ENCODE measurements at regions not wholly inside any gene's neighbourhood (a gene's known extent, or its start where the extent isn't known, plus 50 kb on each side); places are given as distances from the start of the nearest gene placed in this dataset.
A peak's percentile ranks its signal among the peaks of the same experiment; 100 is the strongest.

DNA sequence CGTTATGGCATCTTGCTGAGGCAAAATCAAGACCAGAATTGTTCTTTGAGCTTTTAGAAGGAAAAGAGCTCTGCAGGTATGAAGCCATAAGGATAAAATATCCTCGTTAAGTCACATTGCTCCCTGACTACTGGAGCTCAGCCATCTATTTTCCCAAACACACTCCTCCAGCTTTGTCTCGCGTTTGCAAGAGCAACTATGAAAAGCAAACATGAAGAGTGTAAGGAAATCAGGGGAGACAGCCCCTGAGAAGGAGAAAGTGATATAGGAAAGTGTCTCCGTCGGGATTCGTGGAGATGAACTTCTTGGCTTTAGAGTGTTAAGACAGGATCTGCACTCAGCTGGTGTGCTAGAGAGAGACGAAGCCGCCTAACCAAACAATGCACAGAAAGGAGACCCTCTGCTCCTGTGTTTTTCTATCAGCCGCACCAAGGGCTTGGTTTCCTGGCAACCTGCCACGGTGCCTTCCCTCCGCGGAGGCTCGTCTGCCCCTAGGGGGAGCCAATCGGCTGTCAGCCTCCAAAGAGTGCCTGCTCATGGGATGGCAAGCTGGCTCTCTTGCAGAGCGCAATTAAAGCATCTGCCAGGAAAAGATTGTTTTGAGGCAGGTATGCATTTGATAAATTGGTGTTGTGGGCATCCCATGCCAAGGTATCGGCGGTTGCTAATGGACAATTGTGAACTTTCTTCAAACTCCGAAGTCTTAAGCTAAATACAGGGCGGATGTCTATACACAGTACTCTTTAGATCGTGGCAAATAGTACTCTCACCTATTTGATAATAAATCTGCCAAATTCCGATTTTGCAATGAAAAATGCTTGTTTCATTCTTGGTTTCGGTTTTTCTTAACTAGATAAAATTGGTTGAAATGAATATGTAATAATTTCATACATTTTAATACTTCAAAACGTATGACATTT, 603.2 kb downstream of the RNF144B start:
- Histone ChIP-seq H3K9me3 (ENCODE audit: control insufficient read depth, insufficient read depth, low read length) (no peaks in the 10 kb centered on the region), H3K27ac (ENCODE audit: low read depth, low read length) (no peak overlapping the region), H3K79me2 (ENCODE audit: control insufficient read depth, low read length) (no peaks in the 10 kb centered on the region), H3K4me3 (ENCODE audit: low read length) (no peak overlapping the region), H3K27me3 (ENCODE audit: control insufficient read depth, low read length) (peaks cover 14% of the 10 kb centered on the region), H3F3A (ENCODE audit: control insufficient read depth, insufficient read depth) (no peaks in the 10 kb centered on the region), H3K9me2 (replicated peaks; ENCODE audit: control insufficient read depth, low read length) (no peaks in the 10 kb centered on the region), H3K36me3 (ENCODE audit: control insufficient read depth, low read length) (no peaks in the 10 kb centered on the region), H4K20me1 (ENCODE audit: control insufficient read depth, insufficient read depth, low read depth, low read length) (no peaks in the 10 kb centered on the region), H3K4me2 (ENCODE audit: low read length) (no peak overlapping the region), H3K4me1 (ENCODE audit: control insufficient read depth, low read length) (no peaks in the 10 kb centered on the region)
- no peak for TF ChIP-seq EZH2phosphoT487 (IDR thresholded peaks at IDR 0.05; ENCODE audit: borderline replicate concordance, low read length)
- TF ChIP-seq, protein P1, sequence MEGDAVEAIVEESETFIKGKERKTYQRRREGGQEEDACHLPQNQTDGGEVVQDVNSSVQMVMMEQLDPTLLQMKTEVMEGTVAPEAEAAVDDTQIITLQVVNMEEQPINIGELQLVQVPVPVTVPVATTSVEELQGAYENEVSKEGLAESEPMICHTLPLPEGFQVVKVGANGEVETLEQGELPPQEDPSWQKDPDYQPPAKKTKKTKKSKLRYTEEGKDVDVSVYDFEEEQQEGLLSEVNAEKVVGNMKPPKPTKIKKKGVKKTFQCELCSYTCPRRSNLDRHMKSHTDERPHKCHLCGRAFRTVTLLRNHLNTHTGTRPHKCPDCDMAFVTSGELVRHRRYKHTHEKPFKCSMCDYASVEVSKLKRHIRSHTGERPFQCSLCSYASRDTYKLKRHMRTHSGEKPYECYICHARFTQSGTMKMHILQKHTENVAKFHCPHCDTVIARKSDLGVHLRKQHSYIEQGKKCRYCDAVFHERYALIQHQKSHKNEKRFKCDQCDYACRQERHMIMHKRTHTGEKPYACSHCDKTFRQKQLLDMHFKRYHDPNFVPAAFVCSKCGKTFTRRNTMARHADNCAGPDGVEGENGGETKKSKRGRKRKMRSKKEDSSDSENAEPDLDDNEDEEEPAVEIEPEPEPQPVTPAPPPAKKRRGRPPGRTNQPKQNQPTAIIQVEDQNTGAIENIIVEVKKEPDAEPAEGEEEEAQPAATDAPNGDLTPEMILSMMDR (IDR thresholded peaks at IDR 0.05; ENCODE audit: low read depth, low read length, poor library complexity, severe bottlenecking), result peak; percentile 87

GRCh38 chr6:18997375-18997826, 610.3 kb downstream of the RNF144B start:
- Histone ChIP-seq H3K9me2 (replicated peaks; ENCODE audit: control insufficient read depth, low read length) (no peaks in the 10 kb centered on the region), H3K36me3 (ENCODE audit: control insufficient read depth, low read length) (no peaks in the 10 kb centered on the region), H3K27ac (ENCODE audit: low read depth, low read length) (no peak overlapping the region), H3K4me3 (ENCODE audit: low read length) (no peak overlapping the region), H3K27me3 (ENCODE audit: control insufficient read depth, low read length) (0 out of 2 replicates have a peak, but pooled peaks cover 4% of the 10 kb centered on the region), H3K79me2 (ENCODE audit: control insufficient read depth, low read length) (no peaks in the 10 kb centered on the region), H3F3A (ENCODE audit: control insufficient read depth, insufficient read depth) (no peaks in the 10 kb centered on the region), H3K4me2 (ENCODE audit: low read length) (no peak overlapping the region), H3K4me1 (ENCODE audit: control insufficient read depth, low read length) (no peaks in the 10 kb centered on the region), H4K20me1 (ENCODE audit: control insufficient read depth, insufficient read depth, low read depth, low read length) (no peaks in the 10 kb centered on the region), H3K9me3 (ENCODE audit: control insufficient read depth, insufficient read depth, low read length) (no peaks in the 10 kb centered on the region)
- TF ChIP-seq, protein P1 (IDR thresholded peaks at IDR 0.05; ENCODE audit: low read depth, low read length, poor library complexity, severe bottlenecking), result peak; percentile 69
- no peak for TF ChIP-seq EZH2phosphoT487 (IDR thresholded peaks at IDR 0.05; ENCODE audit: borderline replicate concordance, low read length)

- Histone ChIP-seq H4K20me1 (ENCODE audit: control insufficient read depth, insufficient read depth, low read depth, low read length) (no peaks in the 10 kb centered on the region), H3K27ac (ENCODE audit: low read depth, low read length) (no peak overlapping the region), H3K4me2 (ENCODE audit: low read length) (no peak overlapping the region), H3K36me3 (ENCODE audit: control insufficient read depth, low read length) (no peaks in the 10 kb centered on the region), H3K4me1 (ENCODE audit: control insufficient read depth, low read length) (no peaks in the 10 kb centered on the region), H3K27me3 (ENCODE audit: control insufficient read depth, low read length) (no peaks in the 10 kb centered on the region), H3K9me3 (ENCODE audit: control insufficient read depth, insufficient read depth, low read length) (no peaks in the 10 kb centered on the region), H3K79me2 (ENCODE audit: control insufficient read depth, low read length) (no peaks in the 10 kb centered on the region), H3K4me3 (ENCODE audit: low read length) (no peak overlapping the region), H3K9me2 (replicated peaks; ENCODE audit: control insufficient read depth, low read length) (no peaks in the 10 kb centered on the region), H3F3A (ENCODE audit: control insufficient read depth, insufficient read depth) (no peaks in the 10 kb centered on the region)
- no peak for TF ChIP-seq EZH2phosphoT487 (IDR thresholded peaks at IDR 0.05; ENCODE audit: borderline replicate concordance, low read length)
- TF ChIP-seq, protein P1 (IDR thresholded peaks at IDR 0.05; ENCODE audit: low read depth, low read length, poor library complexity, severe bottlenecking), result no peak
These were observed 615.9 kb downstream of the RNF144B start for GRCh38 chr6:19002976-19003560.
